Neutrophil (primary cell): ENCODE measurements at regions not wholly inside any gene's neighbourhood (a gene's known extent, or its start where the extent isn't known, plus 50 kb on each side); places are given as distances from the start of the nearest gene placed in this dataset.

Experiments used
- H3K27ac ChIP-seq: fragments of 200-600 bp; sonication (generic); 2 replicates; pipeline ENCODE4 v1.5.1; 2016; ENCODE audit warnings: mild to moderate bottlenecking, moderate library complexity
- H3K27me3 ChIP-seq: fragments of 200-600 bp; sonication (generic); 2 replicates; pipeline ENCODE4 v1.6.0; 2016; ENCODE audit warnings: mild to moderate bottlenecking
- H3K36me3 ChIP-seq: fragments of 200-600 bp; sonication (generic); 2 replicates; pipeline ENCODE4 v1.5.1; 2017
- H3K4me1 ChIP-seq, 2 experiments: fragments of 200-600 bp in 1 of 2; sonication (generic) in 1 of 2; 1 replicate in 1 of 2; 2 replicates in 1 of 2; pipeline versions ENCODE4 v1.5.1 to v1.6.1; 2013 to 2016; ENCODE audit warnings: low read depth in 1 of 2, low read length in 1 of 2, mild to moderate bottlenecking in 1 of 2, moderate library complexity in 1 of 2; ENCODE audit not compliant: control insufficient read depth in 1 of 2, insufficient read depth in 1 of 2
- H3K4me3 ChIP-seq, 2 experiments: fragments of 200-600 bp in 1 of 2; sonication (generic) in 1 of 2; 1 replicate in 1 of 2; 2 replicates in 1 of 2; pipeline ENCODE4 v1.5.1; 2013 to 2016; ENCODE audit warnings: low read depth in 1 of 2, low read length in 1 of 2, mild to moderate bottlenecking in 1 of 2, moderate library complexity in 1 of 2
- H3K9me3 ChIP-seq: fragments of 200-600 bp; sonication (generic); 2 replicates; pipeline ENCODE4 v1.5.1; 2016
- CTCF ChIP-seq: fragments of 200-600 bp; sonication (generic); IDR thresholded peaks from 2 replicates; pipeline ENCODE4 v1.5.1; 2016; ENCODE audit warnings: antibody characterized with exemption

- no peak for TF ChIP-seq CTCF
- peaks cover 86% of the 10 kb centered on the region for H3K27me3 ChIP-seq
- no peaks in the 10 kb centered on the region for H3K9me3 ChIP-seq
- no peak overlapping the region for H3K27ac ChIP-seq
- H3K4me1 ChIP-seq = no peaks in the 10 kb centered on the region
- H3K36me3 ChIP-seq = no peaks in the 10 kb centered on the region
- no peak overlapping the region for H3K4me3 ChIP-seq
These were observed 77.8 kb upstream of the PHACTR3 start for GRCh38 chr20:59526242-59527225.

GRCh38 chr20:59530782-59531181 is 73.6 kb upstream of the PHACTR3 start:
- Histone ChIP-seq H3K36me3 (no peaks in the 10 kb centered on the region), H3K4me1 (no peaks in the 10 kb centered on the region), H3K27me3 (peaks cover 52% of the 10 kb centered on the region), H3K9me3 (no peaks in the 10 kb centered on the region), H3K27ac (no peak overlapping the region), H3K4me3 (no peak overlapping the region)
- TF ChIP-seq CTCF = no peak

GRCh38 chr20:59537991-59538390 is 66.3 kb upstream of the PHACTR3 start:
- TF ChIP-seq CTCF = no peak
- Histone ChIP-seq H3K36me3 (no peaks in the 10 kb centered on the region), H3K4me3 (no peak overlapping the region)

GRCh38 chr20:59547596-59547995 is 56.7 kb upstream of the PHACTR3 start:
- no peak overlapping the region for H3K4me3 ChIP-seq
- H3K4me1 ChIP-seq = no peaks in the 10 kb centered on the region
- TF ChIP-seq CTCF = no peak
- H3K27ac ChIP-seq = no peak overlapping the region
- peaks cover 5% of the 10 kb centered on the region for H3K27me3 ChIP-seq
- H3K36me3 ChIP-seq = no peaks in the 10 kb centered on the region
- no peaks in the 10 kb centered on the region for H3K9me3 ChIP-seq

More at GRCh38 chr20:59537991-59538390, 66.3 kb upstream of the PHACTR3 start:
- Histone ChIP-seq H3K9me3 (no peaks in the 10 kb centered on the region), H3K4me1 (no peaks in the 10 kb centered on the region), H3K27ac (no peak overlapping the region), H3K27me3 (no peaks in the 10 kb centered on the region)
